HG02938 (cell line): ENCODE measurements at regions not wholly inside any gene's neighbourhood (a gene's known extent, or its start where the extent isn't known, plus 50 kb on each side); places are given as distances from the start of the nearest gene placed in this dataset.

Experiments
- ATAC-seq: cut with Tn5 transposase; IDR thresholded peaks from one replicate; pipeline ENCODE4 v1.9.1; 2021; ENCODE audit warnings: mild to moderate bottlenecking, moderate library complexity; ENCODE audit not compliant: unreplicated experiment

DNA sequence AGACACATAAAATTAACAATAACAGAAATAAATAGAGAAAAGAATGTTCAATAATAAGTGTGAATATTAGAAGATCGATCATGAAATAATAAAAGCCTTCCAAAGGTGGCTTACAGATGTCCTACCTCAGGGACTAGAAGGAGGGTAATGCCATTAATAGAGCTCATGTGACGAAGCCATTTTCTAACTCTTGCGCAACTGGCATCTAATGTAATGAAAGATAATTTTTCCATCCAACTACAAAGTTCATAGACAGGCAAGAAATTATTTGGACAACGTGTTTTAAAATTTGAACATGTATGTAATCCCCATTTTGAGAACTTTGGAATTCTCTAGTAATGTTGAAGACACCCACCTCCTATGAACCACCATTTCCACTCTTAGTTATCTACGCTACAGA is 1394.3 kb upstream of the LRRTM3 start:
- ATAC-seq, result no peak

DNA sequence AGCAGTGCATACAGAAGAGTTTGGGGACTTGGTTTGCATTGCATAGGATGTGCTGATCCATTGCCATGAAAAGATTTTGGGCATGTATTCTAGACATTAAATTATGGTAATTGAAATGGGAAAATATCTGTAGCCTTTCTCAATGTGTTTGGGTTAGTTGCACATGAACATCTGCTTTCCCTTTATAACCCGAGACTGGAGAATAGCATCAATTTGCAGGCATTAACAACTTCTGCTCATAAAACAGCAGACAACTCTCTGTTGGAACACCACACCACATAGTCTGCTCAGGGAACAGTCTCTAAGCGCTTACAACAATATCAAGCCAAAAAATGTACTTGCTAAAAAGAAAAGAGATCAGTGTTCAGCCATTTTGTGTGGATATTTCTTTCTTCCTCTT is 1391.1 kb upstream of the LRRTM3 start:
- ATAC-seq, result no peak

GRCh38 chr10:65544756-65545155 is 1381.1 kb upstream of the LRRTM3 start:
- ATAC-seq, result no peak

DNA sequence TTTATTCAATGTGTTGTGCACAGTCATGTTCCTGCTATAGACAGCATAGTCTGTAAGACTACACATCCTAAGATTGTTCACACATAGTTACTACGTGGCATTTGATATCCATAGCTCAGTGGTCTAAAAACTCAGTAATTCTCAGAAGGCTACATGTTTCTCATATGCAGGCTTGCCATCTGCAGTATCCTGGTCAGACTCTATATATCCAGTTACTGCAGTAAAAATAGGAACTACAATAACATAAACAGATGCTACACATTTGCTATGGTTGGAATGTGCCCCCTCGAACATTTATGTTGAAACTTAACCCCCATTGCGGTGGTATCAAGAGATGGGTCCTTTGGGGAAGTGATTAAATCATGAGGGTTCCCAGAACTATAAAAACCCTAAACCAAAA is 1377.8 kb upstream of the LRRTM3 start:
- no peak for ATAC-seq

GRCh38 chr10:65550761-65551160 is 1375.1 kb upstream of the LRRTM3 start:
- no peak for ATAC-seq

GRCh38 chr10:65555192-65555591 is 1370.6 kb upstream of the LRRTM3 start:
- ATAC-seq, result no peak

DNA sequence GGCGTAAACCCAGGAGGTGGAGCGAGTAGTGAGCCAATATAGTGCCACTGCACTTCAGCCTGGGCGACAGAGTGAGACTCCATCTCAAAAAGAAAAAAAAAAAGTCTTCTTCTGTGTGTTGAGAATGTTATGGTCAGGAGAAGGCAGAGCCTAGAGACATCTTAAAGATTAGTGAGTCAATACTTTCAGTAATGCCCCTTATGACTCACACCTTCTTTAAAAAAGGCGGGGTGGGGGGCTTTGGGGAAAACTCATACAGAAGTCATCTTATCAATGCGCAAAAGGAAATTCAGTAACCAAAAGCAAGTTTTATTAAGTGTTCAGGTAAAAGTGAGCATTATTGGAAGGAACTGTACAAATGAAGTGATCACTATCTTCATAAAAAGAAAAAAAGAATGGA is 1369.8 kb upstream of the LRRTM3 start:
- ATAC-seq, result no peak

- ATAC-seq, result no peak
Measured at GRCh38 chr10:65559369-65559768, 1366.5 kb upstream of the LRRTM3 start.

GRCh38 chr10:65565246-65565645 is 1360.6 kb upstream of the LRRTM3 start:
- ATAC-seq, result no peak

DNA sequence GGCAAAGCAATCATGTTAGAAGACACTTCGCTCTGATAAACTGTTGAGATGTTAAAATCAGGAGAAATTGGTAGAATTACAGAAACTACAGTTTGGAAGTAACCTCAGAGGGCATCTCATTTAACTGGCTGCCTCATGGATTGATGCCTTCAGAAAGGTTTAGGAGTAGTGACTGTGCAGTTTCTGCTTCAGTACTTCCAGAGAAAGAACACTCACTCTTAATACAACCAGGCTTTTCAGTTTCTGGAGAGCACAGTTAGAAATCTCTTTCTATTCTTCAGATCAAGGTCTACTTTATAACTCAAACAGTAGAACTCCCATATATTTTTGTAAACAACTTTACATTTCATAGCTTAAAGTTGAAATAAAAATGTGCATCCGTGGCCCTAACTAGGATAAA is 1358.9 kb upstream of the LRRTM3 start:
- no peak for ATAC-seq

- peak; percentile 43 for ATAC-seq
Measured at GRCh38 chr10:65570143-65571010, 1355.5 kb upstream of the LRRTM3 start.

- ATAC-seq, result peak; percentile 59
Measured at GRCh38 chr10:65571011-65571570, 1354.7 kb upstream of the LRRTM3 start.

GRCh38 chr10:65581426-65582026 is 1344.3 kb upstream of the LRRTM3 start:
- ATAC-seq, result no peak

- no peak for ATAC-seq
Measured at GRCh38 chr10:65602182-65602865, 1323.5 kb upstream of the LRRTM3 start.

DNA sequence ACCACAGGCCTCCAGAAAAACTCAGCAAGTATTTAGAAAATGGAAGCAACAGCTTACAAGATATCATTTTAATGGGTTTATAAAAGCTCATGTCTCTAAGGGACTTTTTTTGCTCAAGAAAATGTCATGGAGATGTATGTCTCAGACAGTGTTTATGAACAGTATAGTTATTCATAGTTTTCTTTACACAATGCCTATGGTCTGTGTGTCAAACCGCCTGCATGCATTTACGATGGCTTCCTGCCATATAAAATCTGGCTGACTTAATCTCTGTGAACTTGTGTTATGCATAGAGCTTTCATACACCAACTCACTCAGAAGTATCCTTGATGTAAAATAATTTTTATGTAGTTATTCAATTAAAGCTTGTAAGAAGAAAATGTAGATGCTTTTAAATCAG is 1314.2 kb upstream of the LRRTM3 start:
- no peak for ATAC-seq

DNA sequence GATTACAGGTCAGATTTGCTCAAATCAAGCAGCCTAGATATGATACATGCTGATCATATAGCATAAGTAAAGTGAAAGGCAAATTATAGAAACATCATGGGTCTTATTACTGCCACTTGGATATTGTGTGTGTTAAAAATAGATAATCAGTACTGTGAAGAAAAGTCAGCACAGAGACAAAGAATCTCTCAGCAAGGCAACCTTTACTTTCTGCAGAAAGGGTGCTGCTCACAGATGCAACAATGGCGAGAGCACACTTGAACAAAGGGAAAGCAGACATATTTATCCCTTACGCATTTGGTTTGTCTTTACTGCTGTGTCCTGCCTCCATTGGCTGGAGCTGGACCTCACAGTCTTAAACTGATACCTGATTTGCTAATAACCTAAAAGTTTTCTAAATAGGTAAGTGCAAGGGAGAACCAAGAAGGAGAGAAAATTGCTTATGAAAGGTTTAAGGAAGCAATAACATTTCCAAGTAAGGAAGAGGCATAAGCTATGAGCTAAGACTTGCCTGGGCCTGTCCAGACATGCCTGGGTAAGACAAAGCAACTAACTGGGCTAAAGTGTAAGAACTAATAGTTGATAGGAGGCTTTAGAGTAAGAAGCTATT is 1310.8 kb upstream of the LRRTM3 start:
- ATAC-seq, result no peak

DNA sequence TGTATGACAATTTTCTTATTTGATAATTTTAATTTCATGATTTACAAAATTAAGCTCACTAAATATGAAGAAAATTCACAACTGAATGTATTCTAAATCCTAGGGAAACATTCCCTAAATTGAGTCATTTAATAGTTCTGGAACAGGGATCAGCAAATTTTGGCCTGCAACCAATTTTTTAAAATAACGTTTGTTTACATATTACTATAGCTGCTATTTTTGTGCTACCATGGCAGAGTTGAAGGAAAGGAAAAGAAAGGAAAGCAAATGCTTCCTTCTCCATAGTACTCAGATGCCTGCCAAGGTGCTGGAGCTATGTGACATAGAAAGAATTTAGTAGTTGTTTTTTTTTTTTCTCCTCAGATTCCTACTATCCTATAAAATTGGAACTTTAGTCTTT is 1307.7 kb upstream of the LRRTM3 start:
- ATAC-seq, result no peak

DNA sequence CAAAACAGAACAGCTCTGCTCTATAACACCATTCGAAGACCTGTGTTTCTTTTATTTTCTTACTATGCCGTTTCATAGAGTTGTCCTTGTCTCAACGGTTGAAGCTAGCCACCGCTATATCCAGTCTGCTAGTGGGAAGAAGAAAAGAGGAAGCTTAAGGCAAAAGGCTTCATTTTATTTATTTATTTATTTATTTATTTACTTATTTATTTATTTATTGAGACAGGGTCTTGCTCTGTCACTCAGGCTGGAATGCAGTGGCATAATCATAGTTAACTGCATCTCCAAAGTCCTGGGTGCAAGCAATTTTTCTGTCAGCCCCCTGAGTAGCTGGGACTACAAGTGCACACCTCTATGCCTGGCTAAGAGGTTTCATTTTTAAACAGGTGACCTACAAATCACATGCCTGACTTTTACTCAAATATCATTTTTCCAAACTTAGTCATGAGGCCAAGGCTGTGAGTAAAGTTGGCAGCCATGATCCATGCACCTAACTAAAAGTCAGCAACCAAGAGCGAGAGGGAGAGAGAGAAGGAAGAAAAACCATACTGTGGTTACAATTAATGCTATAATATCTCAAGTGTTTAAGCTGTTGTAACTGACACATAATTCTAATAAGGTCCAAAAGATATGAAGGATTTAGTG is 1305.3 kb upstream of the LRRTM3 start:
- ATAC-seq, result no peak

GRCh38 chr10:65622608-65623007 is 1303.2 kb upstream of the LRRTM3 start:
- ATAC-seq, result no peak

- ATAC-seq, result no peak
Measured at GRCh38 chr10:65628493-65629139, 1297.2 kb upstream of the LRRTM3 start.
